ENCODE measurements at regions not wholly inside any gene's neighbourhood (a gene's known extent, or its start where the extent isn't known, plus 50 kb on each side); places are given as distances from the start of the nearest gene placed in this dataset.

GRCh38 chr4:12211636-12212035 is 782.9 kb upstream of the HS3ST1 start:
- Histone ChIP-seq H3K4me3 (no peak overlapping the region), H3K9me3 (no peaks in the 10 kb centered on the region), H3K27ac (no peak overlapping the region), H3K4me1 (no peaks in the 10 kb centered on the region), H3K4me2 (no peak overlapping the region)
- ATAC-seq (no peak), DNase-seq (ENCODE audit: low read depth in 1 of 2, low spot score in 1 of 2) (no peak), FAIRE-seq (no peak)
- TF ChIP-seq NFE2L2 (conservative IDR thresholded peaks at IDR 0.05; ENCODE audit: low read length) (no peak), EHMT2 (IDR thresholded peaks at IDR 0.05; ENCODE audit: low read depth) (no peak), ZSCAN20 (CRISPR knock-in tag; IDR thresholded peaks at IDR 0.05) (no peak), PBX3 (IDR thresholded peaks at IDR 0.05) (no peak), ELK1 (IDR thresholded peaks at IDR 0.05; ENCODE audit: low read depth, low read length) (no peak), CEBPB (IDR thresholded peaks at IDR 0.05) (no peak), E2F6 (IDR thresholded peaks at IDR 0.05; ENCODE audit: borderline replicate concordance, low read depth) (no peak), NR3C1 (IDR thresholded peaks at IDR 0.05) (no peak), HOXA7 (CRISPR knock-in tag; IDR thresholded peaks at IDR 0.05) (no peak), BHLHE40 (IDR thresholded peaks at IDR 0.05; ENCODE audit: low read depth, low read length) (no peak), ESRRA (IDR thresholded peaks at IDR 0.05; ENCODE audit: borderline replicate concordance, low read length) (no peak), GATA3 (IDR thresholded peaks at IDR 0.05; ENCODE audit: borderline replicate concordance) (no peak), HMGXB4 (CRISPR knock-in tag; IDR thresholded peaks at IDR 0.05; ENCODE audit: borderline replicate concordance) (no peak), JUN (IDR thresholded peaks at IDR 0.05) (no peak), MAFK (IDR thresholded peaks at IDR 0.05; ENCODE audit: partially characterized antibody) (no peak), RAD21 (conservative IDR thresholded peaks at IDR 0.05 in 1 of 2, IDR thresholded peaks at IDR 0.05 in 1 of 2) (no peak), POLR2AphosphoS2 (conservative IDR thresholded peaks at IDR 0.05; ENCODE audit: low read length) (no peak), KDM5A (IDR thresholded peaks at IDR 0.05) (no peak)
- WGBS (ENCODE audit: missing lambda C conversion rate), result 4% methylated on average over 7 of the region's 7 CpGs
- ChIA-PET POLR2A (no interaction called here), CTCF (no interaction called here)

GRCh38 chr4:12207396-12207795 is 778.7 kb upstream of the HS3ST1 start:
- H3K9me3 ChIP-seq, result no peaks in the 10 kb centered on the region
- DNase-seq (ENCODE audit: low read depth in 1 of 2, low spot score in 1 of 2) (no peak), ATAC-seq (no peak), FAIRE-seq (no peak)
- no peak overlapping the region for H3K4me2 ChIP-seq
- no peak overlapping the region for H3K27ac ChIP-seq
- TF ChIP-seq ELK1 (IDR thresholded peaks at IDR 0.05; ENCODE audit: low read depth, low read length), result no peak
- TF ChIP-seq ESRRA (IDR thresholded peaks at IDR 0.05; ENCODE audit: borderline replicate concordance, low read length), result no peak
- no peak for TF ChIP-seq ZSCAN20 (CRISPR knock-in tag; IDR thresholded peaks at IDR 0.05)
- no peak for TF ChIP-seq HMGXB4 (CRISPR knock-in tag; IDR thresholded peaks at IDR 0.05; ENCODE audit: borderline replicate concordance)
- no peak for TF ChIP-seq HEYL (CRISPR knock-in tag; IDR thresholded peaks at IDR 0.05)
- TF ChIP-seq RCOR1 (IDR thresholded peaks at IDR 0.05; ENCODE audit: low read depth, low read length), result no peak
- TF ChIP-seq GATA3 (IDR thresholded peaks at IDR 0.05; ENCODE audit: borderline replicate concordance), result no peak
- no peak for TF ChIP-seq HOXB5 (CRISPR knock-in tag; IDR thresholded peaks at IDR 0.05)
- no peak for TF ChIP-seq NPAS2 (CRISPR knock-in tag; IDR thresholded peaks at IDR 0.05; ENCODE audit: borderline replicate concordance)
- TF ChIP-seq HES2 (IDR thresholded peaks at IDR 0.05), result no peak
- no peak for TF ChIP-seq HOXA7 (CRISPR knock-in tag; IDR thresholded peaks at IDR 0.05)
- no peak for TF ChIP-seq E2F6 (IDR thresholded peaks at IDR 0.05; ENCODE audit: borderline replicate concordance, low read depth)
- no peak for TF ChIP-seq CBX2 (IDR thresholded peaks at IDR 0.05; ENCODE audit: borderline replicate concordance, low read depth)
- TF ChIP-seq JUNB (IDR thresholded peaks at IDR 0.05), result no peak
- no peak for TF ChIP-seq KDM1A (IDR thresholded peaks at IDR 0.05; ENCODE audit: low read depth)
- ChIA-PET POLR2A (no interaction called here), CTCF (no interaction called here)
- H3K4me3 ChIP-seq, result no peak overlapping the region
- WGBS (ENCODE audit: missing lambda C conversion rate), result 2% methylated on average over 3 of the region's 3 CpGs
- H3K4me1 ChIP-seq, result no peaks in the 10 kb centered on the region
